ENCODE measurements at regions not wholly inside any gene's neighbourhood (a gene's known extent, or its start where the extent isn't known, plus 50 kb on each side); places are given as distances from the start of the nearest gene placed in this dataset.

GRCh38 chr4:8729408-8730149, 137.0 kb downstream of the CPZ start:
- intact Hi-C loops (cut with DNase I) = no loop called here
- H3K9me3 ChIP-seq = peaks cover 0 to 18% (median 0%) of the 10 kb centered on the region in 12 donors
- H3K4me1 ChIP-seq = peaks cover 0 to 5% (median 0%) of the 10 kb centered on the region in 12 donors
- H3K27me3 ChIP-seq = peaks cover 0 to 28% (median 16%) of the 10 kb centered on the region in 9 donors
- TF ChIP-seq POLR2A (IDR thresholded peaks at IDR 0.05) = no peak
- TF ChIP-seq CTCF (IDR thresholded peaks at IDR 0.05) = no peak
- H3K4me3 ChIP-seq = no peak overlapping the region
- DNase-seq (peak in 1 of 5 donors; percentile 13), ATAC-seq (no peak)
- no peaks in the 10 kb centered on the region for H3K36me3 ChIP-seq
- no peak overlapping the region for H3K27ac ChIP-seq
- 86 to 87% (median 86%) methylated on average over 17 to 18 of the region's 18 CpGs for WGBS, 4 donors

- DNase-seq (peak in 1 of 5 donors; percentile 15), ATAC-seq (no peak)
- 71 to 77% (median 75%) methylated on average over 19 to 21 of the region's 21 CpGs for WGBS, 4 donors
- Histone ChIP-seq H3K4me1 (peaks cover 0 to 5% (median 0%) of the 10 kb centered on the region in 12 donors), H3K9me3 (peaks cover 0 to 10% (median 0%) of the 10 kb centered on the region in 12 donors), H3K36me3 (no peaks in the 10 kb centered on the region), H3K27me3 (peaks cover 0 to 34% (median 17%) of the 10 kb centered on the region in 9 donors), H3K27ac (no peak overlapping the region), H3K4me3 (no peak overlapping the region)
- no peak for TF ChIP-seq CTCF (IDR thresholded peaks at IDR 0.05)
- intact Hi-C loops (cut with DNase I) = no loop called here
Measured at GRCh38 chr4:8728536-8729407, 136.2 kb downstream of the CPZ start.

GRCh38 chr4:8727546-8728510, 135.3 kb downstream of the CPZ start:
- DNase-seq = peak in 2 of 5 donors; percentile 3 to 49
- H3K27me3 ChIP-seq = peaks cover 0 to 43% (median 24%) of the 10 kb centered on the region in 9 donors

More at GRCh38 chr4:8727546-8728510, 135.3 kb downstream of the CPZ start:
- intact Hi-C loops (cut with DNase I) = no loop called here
- Histone ChIP-seq H3K4me3 (no peak overlapping the region), H3K4me1 (peaks cover 0 to 5% (median 0%) of the 10 kb centered on the region in 12 donors), H3K9me3 (peaks cover 0 to 1% (median 0%) of the 10 kb centered on the region in 12 donors), H3K27ac (no peak overlapping the region), H3K36me3 (no peaks in the 10 kb centered on the region)
- 69 to 78% (median 70%) methylated on average over 9 to 16 of the region's 16 CpGs for WGBS, 4 donors
- no peak for ATAC-seq
- TF ChIP-seq POLR2A (IDR thresholded peaks at IDR 0.05) (no peak), CTCF (IDR thresholded peaks at IDR 0.05) (no peak)
